ENCODE measurements at regions not wholly inside any gene's neighbourhood (a gene's known extent, or its start where the extent isn't known, plus 50 kb on each side); places are given as distances from the start of the nearest gene placed in this dataset.

DNA sequence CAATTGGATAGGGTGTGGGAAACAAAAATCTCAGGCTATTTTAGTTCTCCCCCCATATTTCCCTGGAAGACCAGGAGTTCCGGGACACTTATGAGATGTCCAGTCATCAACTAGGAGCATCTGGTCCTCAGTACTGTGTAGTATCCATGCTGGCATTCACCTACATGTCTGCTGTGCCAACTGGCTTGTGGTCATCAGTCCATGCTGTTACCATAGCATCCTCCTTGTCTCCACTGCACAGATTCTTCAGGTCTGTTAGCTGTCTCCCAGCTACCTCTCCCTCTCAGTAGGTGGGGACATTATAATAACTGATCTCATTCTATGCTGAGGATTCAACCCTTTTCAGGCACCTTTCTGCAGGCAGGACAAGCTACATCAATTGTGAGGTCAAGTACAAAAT lies 302.9 kb downstream of the BARHL2 start:
- TF ChIP-seq, protein P1, sequence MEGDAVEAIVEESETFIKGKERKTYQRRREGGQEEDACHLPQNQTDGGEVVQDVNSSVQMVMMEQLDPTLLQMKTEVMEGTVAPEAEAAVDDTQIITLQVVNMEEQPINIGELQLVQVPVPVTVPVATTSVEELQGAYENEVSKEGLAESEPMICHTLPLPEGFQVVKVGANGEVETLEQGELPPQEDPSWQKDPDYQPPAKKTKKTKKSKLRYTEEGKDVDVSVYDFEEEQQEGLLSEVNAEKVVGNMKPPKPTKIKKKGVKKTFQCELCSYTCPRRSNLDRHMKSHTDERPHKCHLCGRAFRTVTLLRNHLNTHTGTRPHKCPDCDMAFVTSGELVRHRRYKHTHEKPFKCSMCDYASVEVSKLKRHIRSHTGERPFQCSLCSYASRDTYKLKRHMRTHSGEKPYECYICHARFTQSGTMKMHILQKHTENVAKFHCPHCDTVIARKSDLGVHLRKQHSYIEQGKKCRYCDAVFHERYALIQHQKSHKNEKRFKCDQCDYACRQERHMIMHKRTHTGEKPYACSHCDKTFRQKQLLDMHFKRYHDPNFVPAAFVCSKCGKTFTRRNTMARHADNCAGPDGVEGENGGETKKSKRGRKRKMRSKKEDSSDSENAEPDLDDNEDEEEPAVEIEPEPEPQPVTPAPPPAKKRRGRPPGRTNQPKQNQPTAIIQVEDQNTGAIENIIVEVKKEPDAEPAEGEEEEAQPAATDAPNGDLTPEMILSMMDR (IDR thresholded peaks at IDR 0.05 in 4 of 5, conservative IDR thresholded peaks at IDR 0.05 in 1 of 5) = no peak
- TF ChIP-seq POLR2A (IDR thresholded peaks at IDR 0.05) = no peak
